ENCODE measurements at regions not wholly inside any gene's neighbourhood (a gene's known extent, or its start where the extent isn't known, plus 50 kb on each side); places are given as distances from the start of the nearest gene placed in this dataset.

DNA sequence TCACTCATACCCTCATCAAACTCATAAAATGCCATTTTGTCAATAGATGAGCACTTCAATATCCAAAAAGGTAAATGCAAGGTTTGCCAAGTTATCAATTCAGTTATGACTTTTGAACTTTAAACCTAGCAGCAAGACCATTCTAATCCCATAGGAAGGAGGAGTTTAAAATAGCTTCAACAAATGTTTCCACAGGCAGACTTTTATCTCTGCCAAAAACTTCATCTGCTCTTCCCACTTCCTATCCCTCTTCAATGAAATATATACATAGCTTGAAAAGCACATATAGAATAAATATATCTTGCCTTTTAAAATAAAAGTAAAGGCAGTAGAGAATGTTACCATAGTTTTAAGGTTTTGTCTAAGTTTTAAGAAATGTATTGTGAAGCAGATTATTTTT lies 1749.1 kb upstream of the SEL1L start:
- TF ChIP-seq, protein P1, sequence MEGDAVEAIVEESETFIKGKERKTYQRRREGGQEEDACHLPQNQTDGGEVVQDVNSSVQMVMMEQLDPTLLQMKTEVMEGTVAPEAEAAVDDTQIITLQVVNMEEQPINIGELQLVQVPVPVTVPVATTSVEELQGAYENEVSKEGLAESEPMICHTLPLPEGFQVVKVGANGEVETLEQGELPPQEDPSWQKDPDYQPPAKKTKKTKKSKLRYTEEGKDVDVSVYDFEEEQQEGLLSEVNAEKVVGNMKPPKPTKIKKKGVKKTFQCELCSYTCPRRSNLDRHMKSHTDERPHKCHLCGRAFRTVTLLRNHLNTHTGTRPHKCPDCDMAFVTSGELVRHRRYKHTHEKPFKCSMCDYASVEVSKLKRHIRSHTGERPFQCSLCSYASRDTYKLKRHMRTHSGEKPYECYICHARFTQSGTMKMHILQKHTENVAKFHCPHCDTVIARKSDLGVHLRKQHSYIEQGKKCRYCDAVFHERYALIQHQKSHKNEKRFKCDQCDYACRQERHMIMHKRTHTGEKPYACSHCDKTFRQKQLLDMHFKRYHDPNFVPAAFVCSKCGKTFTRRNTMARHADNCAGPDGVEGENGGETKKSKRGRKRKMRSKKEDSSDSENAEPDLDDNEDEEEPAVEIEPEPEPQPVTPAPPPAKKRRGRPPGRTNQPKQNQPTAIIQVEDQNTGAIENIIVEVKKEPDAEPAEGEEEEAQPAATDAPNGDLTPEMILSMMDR (IDR thresholded peaks at IDR 0.05; ENCODE audit: low read length): no peak
- no peak for TF ChIP-seq EZH2 (IDR thresholded peaks at IDR 0.05; ENCODE audit: borderline replicate concordance, low read length)
